NCI-H2227 (cell line): ENCODE measurements at regions not wholly inside any gene's neighbourhood (a gene's known extent, or its start where the extent isn't known, plus 50 kb on each side); places are given as distances from the start of the nearest gene placed in this dataset.
"Not testable (repeated sequence)": the region's sequence is repeated elsewhere in the genome, so short reads cannot be mapped to it uniquely, and the experiment has no call there.

Experiments used
- DNase-seq: peaks from one replicate; lab custom pipeline; 2025; ENCODE audit not compliant: unreplicated experiment; lab: John Stamatoyannopoulos, UW

GRCh38 chr20:56689318-56689717, 60.2 kb downstream of the TFAP2C start:
- no peak for DNase-seq

GRCh38 chr20:56689852-56690485, 60.9 kb downstream of the TFAP2C start:
- no peak for DNase-seq

GRCh38 chr20:56690531-56691175, 61.5 kb downstream of the TFAP2C start:
- DNase-seq: no peak

GRCh38 chr20:56691325-56691998, 62.4 kb downstream of the TFAP2C start:
- no peak for DNase-seq

- no peak for DNase-seq
Measured at GRCh38 chr20:56693217-56693616, 64.1 kb downstream of the TFAP2C start.

GRCh38 chr20:56697476-56697875, 68.4 kb downstream of the TFAP2C start:
- no peak for DNase-seq

- DNase-seq: no peak
Measured at GRCh38 chr20:56698297-56698696, 69.2 kb downstream of the TFAP2C start.

- DNase-seq: no peak
Measured at GRCh38 chr20:56698749-56699148, 69.6 kb downstream of the TFAP2C start.

- no peak for DNase-seq
Measured at GRCh38 chr20:56702931-56703840, 74.1 kb downstream of the TFAP2C start.

- DNase-seq: no peak
Measured at GRCh38 chr20:56706867-56707360, 77.8 kb downstream of the TFAP2C start.

- no peak for DNase-seq
Measured at GRCh38 chr20:56708991-56709390, 79.9 kb downstream of the TFAP2C start.

- no peak for DNase-seq
Measured at GRCh38 chr20:56710125-56710524, 81.0 kb downstream of the TFAP2C start.

GRCh38 chr20:56710577-56710976, 81.5 kb downstream of the TFAP2C start:
- not testable (repeated sequence) for DNase-seq

GRCh38 chr20:56711018-56711417, 81.9 kb downstream of the TFAP2C start:
- no peak for DNase-seq

- DNase-seq: no peak
Measured at GRCh38 chr20:56715309-56715708, 86.2 kb downstream of the TFAP2C start.

GRCh38 chr20:56715902-56716519, 86.9 kb downstream of the TFAP2C start:
- DNase-seq: no peak

GRCh38 chr20:56716806-56717205, 87.7 kb downstream of the TFAP2C start:
- no peak for DNase-seq

GRCh38 chr20:56718816-56719215, 89.7 kb downstream of the TFAP2C start:
- DNase-seq: no peak

- no peak for DNase-seq
Measured at GRCh38 chr20:56720620-56721213, 91.6 kb downstream of the TFAP2C start.

GRCh38 chr20:56722042-56722441, 92.9 kb downstream of the TFAP2C start:
- no peak for DNase-seq
